Astrocyte of the spinal cord (primary cell): ENCODE measurements at regions not wholly inside any gene's neighbourhood (a gene's known extent, or its start where the extent isn't known, plus 50 kb on each side); places are given as distances from the start of the nearest gene placed in this dataset.

Experiments used
- DNase-seq: peaks from one replicate; pipeline ENCODE4 v3.0.0; 2011; ENCODE audit warnings: low read depth, low spot score
- H3K4me3 ChIP-seq: 2 replicates; pipeline ENCODE4 v1.5.1; 2011; ENCODE audit warnings: low read depth, mild to moderate bottlenecking, low read length, moderate library complexity
- in situ Hi-C: cut with HindIII; loops from 2 replicates; pipeline ENCODE4 v1.10.0; 2017; ENCODE audit warnings: low sequenced_read_pairs
- TF ChIP-seq, protein P1 (sequence below): IDR thresholded peaks from 2 replicates; pipeline ENCODE4 v1.5.1; 2012; ENCODE audit warnings: low read depth, mild to moderate bottlenecking, low read length, inconsistent platforms

DNA sequence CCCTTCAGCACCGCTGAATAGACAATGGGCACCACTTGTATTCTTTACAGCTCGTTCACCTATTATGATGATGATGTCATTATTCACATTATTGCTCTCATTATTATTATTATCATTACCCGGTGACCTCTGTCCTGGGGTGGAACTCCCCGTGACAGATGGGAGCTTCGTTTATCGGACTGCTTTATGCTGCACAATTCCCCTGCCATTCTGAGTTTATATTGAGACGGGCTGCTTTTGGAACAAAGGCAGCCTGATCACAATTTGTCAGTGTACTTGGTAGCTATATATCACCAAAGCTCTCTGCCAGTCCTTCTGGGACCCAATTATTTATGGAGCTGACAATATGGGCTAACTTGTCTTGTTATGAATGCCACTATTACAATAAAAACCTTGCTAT lies 1145.6 kb upstream of the WWC1 start:
- H3K4me3 ChIP-seq: no peak overlapping the region
- DNase-seq: no peak

GRCh38 chr5:167147879-167148278 lies 1143.6 kb upstream of the WWC1 start:
- in situ Hi-C loops: no loop called here
- TF ChIP-seq, protein P1, sequence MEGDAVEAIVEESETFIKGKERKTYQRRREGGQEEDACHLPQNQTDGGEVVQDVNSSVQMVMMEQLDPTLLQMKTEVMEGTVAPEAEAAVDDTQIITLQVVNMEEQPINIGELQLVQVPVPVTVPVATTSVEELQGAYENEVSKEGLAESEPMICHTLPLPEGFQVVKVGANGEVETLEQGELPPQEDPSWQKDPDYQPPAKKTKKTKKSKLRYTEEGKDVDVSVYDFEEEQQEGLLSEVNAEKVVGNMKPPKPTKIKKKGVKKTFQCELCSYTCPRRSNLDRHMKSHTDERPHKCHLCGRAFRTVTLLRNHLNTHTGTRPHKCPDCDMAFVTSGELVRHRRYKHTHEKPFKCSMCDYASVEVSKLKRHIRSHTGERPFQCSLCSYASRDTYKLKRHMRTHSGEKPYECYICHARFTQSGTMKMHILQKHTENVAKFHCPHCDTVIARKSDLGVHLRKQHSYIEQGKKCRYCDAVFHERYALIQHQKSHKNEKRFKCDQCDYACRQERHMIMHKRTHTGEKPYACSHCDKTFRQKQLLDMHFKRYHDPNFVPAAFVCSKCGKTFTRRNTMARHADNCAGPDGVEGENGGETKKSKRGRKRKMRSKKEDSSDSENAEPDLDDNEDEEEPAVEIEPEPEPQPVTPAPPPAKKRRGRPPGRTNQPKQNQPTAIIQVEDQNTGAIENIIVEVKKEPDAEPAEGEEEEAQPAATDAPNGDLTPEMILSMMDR: no peak
- no peak overlapping the region for H3K4me3 ChIP-seq
- DNase-seq: no peak

More for the DNA sequence above, 1145.6 kb upstream of the WWC1 start:
- in situ Hi-C loops: no loop called here
- TF ChIP-seq, protein P1: no peak

DNA sequence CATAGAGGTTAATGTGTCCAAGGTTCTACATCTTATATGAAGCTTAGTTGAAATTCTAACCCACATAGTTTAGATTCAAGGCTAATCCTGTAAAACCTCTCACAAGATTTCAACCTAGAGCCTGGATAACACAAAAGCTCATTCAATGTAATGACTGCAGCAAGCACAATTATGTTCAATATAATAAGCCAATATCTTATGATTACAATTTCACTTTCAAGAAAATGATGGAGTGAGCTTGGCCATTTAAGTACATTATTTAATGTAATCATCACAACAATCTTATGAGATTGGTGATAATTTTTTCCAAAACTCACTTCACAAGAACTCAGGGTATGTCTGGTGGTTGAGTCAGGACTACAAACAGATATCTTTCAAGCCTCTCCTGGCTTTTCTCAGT lies 1140.8 kb upstream of the WWC1 start:
- in situ Hi-C loops: no loop called here
- DNase-seq: no peak
- TF ChIP-seq, protein P1: no peak
- H3K4me3 ChIP-seq: no peak overlapping the region

DNA sequence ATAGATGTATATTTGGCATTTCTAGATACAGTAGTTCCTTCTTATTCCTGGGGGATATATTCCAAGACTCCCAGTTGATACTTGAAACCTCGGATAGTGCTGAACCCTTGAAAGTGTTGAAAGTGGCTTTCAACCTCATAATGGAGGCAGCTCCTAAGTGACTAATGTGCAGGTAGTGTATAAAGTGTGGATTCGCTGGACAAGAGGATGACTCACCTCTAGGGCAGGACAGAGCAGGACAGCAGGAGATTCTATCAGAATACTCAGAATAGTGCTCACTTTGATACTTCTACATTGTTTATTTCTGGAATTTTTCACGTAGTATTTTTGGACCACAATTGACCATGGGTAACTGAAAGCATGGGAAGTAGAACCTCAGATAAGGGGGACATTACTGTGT lies 1138.9 kb upstream of the WWC1 start:
- H3K4me3 ChIP-seq: no peak overlapping the region
- TF ChIP-seq, protein P1: no peak
- no peak for DNase-seq
- in situ Hi-C loops: no loop called here

DNA sequence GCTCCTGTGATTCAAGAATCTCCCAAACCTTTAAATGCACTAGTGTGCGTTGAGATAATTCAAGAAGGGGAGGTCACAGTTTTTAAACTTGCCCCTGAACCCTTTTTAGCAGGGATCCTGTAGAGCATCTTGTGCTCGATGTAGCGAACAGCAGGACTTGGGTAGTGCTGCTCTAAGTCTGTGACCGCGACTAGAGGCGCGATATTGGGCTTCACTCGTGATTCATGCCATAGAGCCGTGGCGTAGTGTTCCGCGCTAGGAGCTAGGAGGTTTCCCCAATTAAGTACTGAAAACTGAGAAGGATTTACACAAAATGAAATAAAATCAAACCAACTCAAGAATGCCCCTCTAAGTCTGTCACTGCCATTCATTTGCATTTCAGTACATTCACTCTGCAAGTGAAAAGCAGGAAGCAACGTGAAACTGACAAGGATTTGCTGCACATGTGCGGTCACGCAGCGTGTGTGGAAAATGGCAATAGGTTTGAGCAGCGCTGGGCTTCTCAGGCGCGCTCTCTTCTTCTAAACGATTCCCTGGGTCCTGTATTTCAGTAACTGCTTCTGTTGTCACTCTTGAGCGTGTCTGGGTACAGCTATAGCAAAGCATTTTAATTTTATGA lies 1135.9 kb upstream of the WWC1 start:
- TF ChIP-seq, protein P1: no peak
- in situ Hi-C loops: no loop called here
- DNase-seq: no peak
- H3K4me3 ChIP-seq: no peak overlapping the region

GRCh38 chr5:167156446-167156845 lies 1135.0 kb upstream of the WWC1 start:
- TF ChIP-seq, protein P1: no peak
- DNase-seq: no peak
- in situ Hi-C loops: no loop called here
- H3K4me3 ChIP-seq: no peak overlapping the region
